Panc1 (cell line): ENCODE measurements at regions not wholly inside any gene's neighbourhood (a gene's known extent, or its start where the extent isn't known, plus 50 kb on each side); places are given as distances from the start of the nearest gene placed in this dataset.

Experiments
- POLR2AphosphoS5 ChIP-seq: IDR thresholded peaks from 2 replicates; pipeline ENCODE4 v1.6.1; 2012; ENCODE audit warnings: mild to moderate bottlenecking, low read depth, low read length, moderate library complexity
- SIN3A ChIP-seq: IDR thresholded peaks from 2 replicates; pipeline ENCODE4 v1.6.1; 2012; ENCODE audit warnings: low read depth, mild to moderate bottlenecking, low read length, moderate library complexity, borderline replicate concordance; ENCODE audit not compliant: insufficient read depth
- TF ChIP-seq, protein P1 (sequence below): fragments of 450-650 bp; IDR thresholded peaks from 2 replicates; pipeline ENCODE4 v1.5.1; 2017; ENCODE audit warnings: mild to moderate bottlenecking
- TF ChIP-seq, protein P2 (sequence below), 2 experiments: IDR thresholded peaks; 2 replicates each; pipeline ENCODE4 v1.6.1; 2011 to 2012; ENCODE audit warnings: low read depth in 2 of 2, control low read depth in 1 of 2, low read length in 1 of 2, mild to moderate bottlenecking in 1 of 2, moderate library complexity in 1 of 2; ENCODE audit not compliant: insufficient read depth in 1 of 2

DNA sequence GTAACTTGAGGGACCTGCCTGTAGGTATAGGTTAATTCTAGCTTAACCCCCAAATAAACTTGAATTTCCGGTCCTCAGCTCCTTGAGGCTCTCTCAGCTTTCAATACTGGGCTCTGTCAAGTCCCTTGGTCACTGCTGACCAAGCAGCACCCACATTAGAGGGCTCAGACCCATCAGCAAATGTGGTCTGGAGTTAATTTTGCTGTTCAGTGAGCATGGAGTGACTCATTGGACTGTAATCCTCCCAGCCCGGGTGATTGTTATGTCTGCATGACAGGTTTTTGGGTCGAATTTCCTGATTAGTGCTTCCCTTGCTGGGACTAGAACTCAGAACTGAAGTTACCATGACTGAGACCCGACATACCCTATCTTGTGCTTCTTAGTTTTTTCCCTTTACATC lies 130.6 kb downstream of the URB2 start:
- TF ChIP-seq, protein P1, sequence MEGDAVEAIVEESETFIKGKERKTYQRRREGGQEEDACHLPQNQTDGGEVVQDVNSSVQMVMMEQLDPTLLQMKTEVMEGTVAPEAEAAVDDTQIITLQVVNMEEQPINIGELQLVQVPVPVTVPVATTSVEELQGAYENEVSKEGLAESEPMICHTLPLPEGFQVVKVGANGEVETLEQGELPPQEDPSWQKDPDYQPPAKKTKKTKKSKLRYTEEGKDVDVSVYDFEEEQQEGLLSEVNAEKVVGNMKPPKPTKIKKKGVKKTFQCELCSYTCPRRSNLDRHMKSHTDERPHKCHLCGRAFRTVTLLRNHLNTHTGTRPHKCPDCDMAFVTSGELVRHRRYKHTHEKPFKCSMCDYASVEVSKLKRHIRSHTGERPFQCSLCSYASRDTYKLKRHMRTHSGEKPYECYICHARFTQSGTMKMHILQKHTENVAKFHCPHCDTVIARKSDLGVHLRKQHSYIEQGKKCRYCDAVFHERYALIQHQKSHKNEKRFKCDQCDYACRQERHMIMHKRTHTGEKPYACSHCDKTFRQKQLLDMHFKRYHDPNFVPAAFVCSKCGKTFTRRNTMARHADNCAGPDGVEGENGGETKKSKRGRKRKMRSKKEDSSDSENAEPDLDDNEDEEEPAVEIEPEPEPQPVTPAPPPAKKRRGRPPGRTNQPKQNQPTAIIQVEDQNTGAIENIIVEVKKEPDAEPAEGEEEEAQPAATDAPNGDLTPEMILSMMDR = no peak
- TF ChIP-seq, protein P2, sequence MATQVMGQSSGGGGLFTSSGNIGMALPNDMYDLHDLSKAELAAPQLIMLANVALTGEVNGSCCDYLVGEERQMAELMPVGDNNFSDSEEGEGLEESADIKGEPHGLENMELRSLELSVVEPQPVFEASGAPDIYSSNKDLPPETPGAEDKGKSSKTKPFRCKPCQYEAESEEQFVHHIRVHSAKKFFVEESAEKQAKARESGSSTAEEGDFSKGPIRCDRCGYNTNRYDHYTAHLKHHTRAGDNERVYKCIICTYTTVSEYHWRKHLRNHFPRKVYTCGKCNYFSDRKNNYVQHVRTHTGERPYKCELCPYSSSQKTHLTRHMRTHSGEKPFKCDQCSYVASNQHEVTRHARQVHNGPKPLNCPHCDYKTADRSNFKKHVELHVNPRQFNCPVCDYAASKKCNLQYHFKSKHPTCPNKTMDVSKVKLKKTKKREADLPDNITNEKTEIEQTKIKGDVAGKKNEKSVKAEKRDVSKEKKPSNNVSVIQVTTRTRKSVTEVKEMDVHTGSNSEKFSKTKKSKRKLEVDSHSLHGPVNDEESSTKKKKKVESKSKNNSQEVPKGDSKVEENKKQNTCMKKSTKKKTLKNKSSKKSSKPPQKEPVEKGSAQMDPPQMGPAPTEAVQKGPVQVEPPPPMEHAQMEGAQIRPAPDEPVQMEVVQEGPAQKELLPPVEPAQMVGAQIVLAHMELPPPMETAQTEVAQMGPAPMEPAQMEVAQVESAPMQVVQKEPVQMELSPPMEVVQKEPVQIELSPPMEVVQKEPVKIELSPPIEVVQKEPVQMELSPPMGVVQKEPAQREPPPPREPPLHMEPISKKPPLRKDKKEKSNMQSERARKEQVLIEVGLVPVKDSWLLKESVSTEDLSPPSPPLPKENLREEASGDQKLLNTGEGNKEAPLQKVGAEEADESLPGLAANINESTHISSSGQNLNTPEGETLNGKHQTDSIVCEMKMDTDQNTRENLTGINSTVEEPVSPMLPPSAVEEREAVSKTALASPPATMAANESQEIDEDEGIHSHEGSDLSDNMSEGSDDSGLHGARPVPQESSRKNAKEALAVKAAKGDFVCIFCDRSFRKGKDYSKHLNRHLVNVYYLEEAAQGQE (IDR thresholded peaks at IDR 0.05; ENCODE audit: insufficient read depth in 1 of 2, low read depth in 2 of 2, low read length in 1 of 2) = no peak
- no peak for TF ChIP-seq POLR2AphosphoS5
- no peak for TF ChIP-seq SIN3A
